NCI-H345 (cell line): ENCODE measurements at regions not wholly inside any gene's neighbourhood (a gene's known extent, or its start where the extent isn't known, plus 50 kb on each side); places are given as distances from the start of the nearest gene placed in this dataset.
A peak's percentile ranks its signal among the peaks of the same experiment; 100 is the strongest.
"Not testable (repeated sequence)": the region's sequence is repeated elsewhere in the genome, so short reads cannot be mapped to it uniquely, and the experiment has no call there.

Experiments
- DNase-seq: peaks from one replicate; lab custom pipeline; 2025; lab: John Stamatoyannopoulos, UW

DNA sequence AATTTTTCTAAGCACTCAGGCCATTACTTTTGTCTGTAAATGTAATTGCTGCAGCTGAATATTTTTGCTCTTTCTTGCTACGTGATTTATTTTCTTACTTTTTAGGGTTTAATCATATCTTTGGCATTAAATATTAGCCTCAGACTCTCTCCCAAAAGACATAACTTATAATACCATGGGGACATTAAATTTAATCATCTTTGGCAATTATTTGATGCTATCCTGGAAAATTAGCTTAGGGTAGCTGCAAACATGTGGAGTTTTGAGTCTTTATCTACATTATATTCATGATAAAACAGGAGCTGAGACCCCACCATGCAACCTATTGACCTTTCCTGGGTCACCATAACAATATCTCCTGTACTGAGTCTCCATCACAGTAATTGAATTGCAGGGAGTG, 59.1 kb upstream of the EDAR start:
- DNase-seq, result no peak

DNA sequence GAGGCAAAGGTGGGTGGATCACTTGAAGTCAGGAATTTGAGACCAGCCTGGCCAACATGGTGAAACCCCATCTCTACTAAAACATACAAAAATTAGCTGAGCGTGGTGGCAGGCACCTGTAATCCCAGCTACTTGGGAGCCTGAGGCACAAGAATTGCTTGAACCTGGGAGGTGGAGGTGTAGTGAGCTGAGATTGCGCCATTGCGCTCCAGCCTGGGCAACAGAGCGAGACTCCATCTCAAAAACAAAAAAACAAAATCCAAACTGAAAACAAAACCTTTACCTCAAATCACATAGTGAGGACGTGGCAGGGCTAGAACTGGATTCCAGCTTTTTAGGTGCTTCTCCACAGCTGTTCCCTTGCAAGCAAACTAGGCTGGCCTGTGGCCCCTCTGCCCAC, 58.5 kb upstream of the EDAR start:
- not testable (repeated sequence) for DNase-seq

DNA sequence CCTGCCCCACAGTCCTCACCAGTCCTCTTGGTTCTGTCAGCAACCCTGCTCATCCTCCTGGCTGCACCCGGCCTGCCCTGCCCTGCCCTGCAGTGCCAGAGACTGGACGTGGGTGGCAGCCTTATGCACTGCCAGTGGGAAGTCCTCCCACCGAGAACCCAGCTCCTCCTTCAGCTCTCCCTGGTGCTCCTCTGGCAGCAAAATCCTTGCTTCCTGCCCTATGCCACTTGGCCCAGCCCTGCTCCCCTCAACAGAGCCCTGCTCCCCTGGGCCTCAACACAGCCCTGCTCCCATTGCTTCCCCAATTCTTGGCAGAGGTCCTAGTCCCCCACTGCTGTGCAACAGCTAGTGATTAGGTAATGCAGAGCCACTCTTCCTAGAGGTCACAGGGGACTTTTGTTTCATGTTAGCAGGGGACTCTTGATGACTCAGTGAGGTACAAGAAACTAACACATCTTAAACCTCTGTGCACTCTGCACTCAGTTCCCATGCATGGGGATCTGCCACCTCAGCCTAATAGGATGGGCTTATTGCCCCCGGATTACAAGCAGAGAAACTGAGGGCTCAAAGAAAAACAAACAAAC, 58.0 kb upstream of the EDAR start:
- DNase-seq, result peak; percentile 11

DNA sequence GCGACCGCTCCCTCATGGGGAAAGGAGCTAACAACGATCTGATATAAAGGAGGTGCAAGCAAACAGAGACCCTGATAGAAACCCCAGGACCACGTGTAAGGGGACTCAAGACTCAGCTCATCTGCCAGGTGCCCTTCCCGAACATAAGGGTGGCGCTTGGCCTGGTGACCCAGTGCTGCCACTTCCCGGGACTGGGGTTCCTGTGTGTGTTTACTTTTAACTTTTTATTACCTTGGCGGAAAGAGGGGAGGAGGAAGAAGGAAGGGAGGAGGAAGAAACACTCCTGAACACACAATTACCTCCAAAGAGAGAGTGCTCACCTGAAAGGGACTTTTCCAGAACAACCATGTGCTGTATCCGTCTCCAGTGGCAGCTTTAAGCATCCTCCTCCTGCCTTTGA, 56.5 kb upstream of the EDAR start:
- DNase-seq, result no peak

DNA sequence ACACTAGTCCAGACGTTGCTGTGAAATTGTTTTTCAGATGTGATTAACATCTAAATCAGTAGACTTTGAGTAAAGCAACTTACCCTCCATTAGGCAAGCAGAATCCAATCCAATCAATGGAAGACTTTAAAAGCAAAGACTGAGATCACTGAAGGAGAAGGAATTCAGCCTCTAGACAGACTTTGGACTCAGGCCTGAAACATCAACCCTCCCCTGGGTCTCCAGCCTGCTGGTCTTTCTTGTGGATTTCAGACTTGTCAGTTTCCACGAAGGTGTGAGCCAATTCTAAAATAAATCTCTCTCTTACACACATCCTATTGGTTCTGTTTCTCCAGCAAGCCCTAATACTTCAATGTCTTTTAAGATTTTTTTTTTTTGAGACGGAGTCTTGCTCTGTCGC, 50.0 kb upstream of the EDAR start:
- no peak for DNase-seq
